ENCODE measurements at regions not wholly inside any gene's neighbourhood (a gene's known extent, or its start where the extent isn't known, plus 50 kb on each side); places are given as distances from the start of the nearest gene placed in this dataset.

GRCh38 chr12:126676434-126676833, 1590.5 kb upstream of the TMEM132C start:
- intact Hi-C loops (cut with DNase I), result no loop called here
- Histone ChIP-seq H3K9me3 (peaks cover 0 to 8% (median 0%) of the 10 kb centered on the region in 12 donors), H3K4me1 (no peaks in the 10 kb centered on the region), H3K4me3 (no peak overlapping the region), H3K27me3 (no peaks in the 10 kb centered on the region), H3K36me3 (no peaks in the 10 kb centered on the region), H3K27ac (no peak overlapping the region)
- no peak for DNase-seq
- ATAC-seq, result no peak
- TF ChIP-seq, protein P1, sequence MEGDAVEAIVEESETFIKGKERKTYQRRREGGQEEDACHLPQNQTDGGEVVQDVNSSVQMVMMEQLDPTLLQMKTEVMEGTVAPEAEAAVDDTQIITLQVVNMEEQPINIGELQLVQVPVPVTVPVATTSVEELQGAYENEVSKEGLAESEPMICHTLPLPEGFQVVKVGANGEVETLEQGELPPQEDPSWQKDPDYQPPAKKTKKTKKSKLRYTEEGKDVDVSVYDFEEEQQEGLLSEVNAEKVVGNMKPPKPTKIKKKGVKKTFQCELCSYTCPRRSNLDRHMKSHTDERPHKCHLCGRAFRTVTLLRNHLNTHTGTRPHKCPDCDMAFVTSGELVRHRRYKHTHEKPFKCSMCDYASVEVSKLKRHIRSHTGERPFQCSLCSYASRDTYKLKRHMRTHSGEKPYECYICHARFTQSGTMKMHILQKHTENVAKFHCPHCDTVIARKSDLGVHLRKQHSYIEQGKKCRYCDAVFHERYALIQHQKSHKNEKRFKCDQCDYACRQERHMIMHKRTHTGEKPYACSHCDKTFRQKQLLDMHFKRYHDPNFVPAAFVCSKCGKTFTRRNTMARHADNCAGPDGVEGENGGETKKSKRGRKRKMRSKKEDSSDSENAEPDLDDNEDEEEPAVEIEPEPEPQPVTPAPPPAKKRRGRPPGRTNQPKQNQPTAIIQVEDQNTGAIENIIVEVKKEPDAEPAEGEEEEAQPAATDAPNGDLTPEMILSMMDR (IDR thresholded peaks at IDR 0.05), result no peak
- TF ChIP-seq POLR2A (IDR thresholded peaks at IDR 0.05), result no peak

GRCh38 chr12:126681676-126682075, 1585.3 kb upstream of the TMEM132C start:
- intact Hi-C loops (cut with DNase I), result no loop called here
- ATAC-seq, result no peak

GRCh38 chr12:126684703-126685102, 1582.3 kb upstream of the TMEM132C start:
- intact Hi-C loops (cut with DNase I), result no loop called here
- WGBS, 4 donors, result 58 to 74% (median 65%) methylated on average over 1 of the region's 1 CpG
- Histone ChIP-seq H3K27me3 (no peaks in the 10 kb centered on the region), H3K36me3 (no peaks in the 10 kb centered on the region), H3K4me1 (no peaks in the 10 kb centered on the region), H3K9me3 (peaks cover 0 to 6% (median 0%) of the 10 kb centered on the region in 12 donors), H3K27ac (no peak overlapping the region), H3K4me3 (no peak overlapping the region)
- no peak for ATAC-seq
- no peak for TF ChIP-seq POLR2A (IDR thresholded peaks at IDR 0.05)
- TF ChIP-seq, protein P1 (IDR thresholded peaks at IDR 0.05), result no peak
- no peak for DNase-seq

More at GRCh38 chr12:126681676-126682075, 1585.3 kb upstream of the TMEM132C start:
- TF ChIP-seq, protein P1 (IDR thresholded peaks at IDR 0.05), result no peak
- TF ChIP-seq POLR2A (IDR thresholded peaks at IDR 0.05), result no peak
- H3K27ac ChIP-seq, result no peak overlapping the region
- WGBS, 4 donors, result 46 to 62% (median 52%) methylated on average over 2 of the region's 2 CpGs
- no peak for DNase-seq
- H3K4me3 ChIP-seq, result no peak overlapping the region
- no peaks in the 10 kb centered on the region for H3K9me3 ChIP-seq
- no peaks in the 10 kb centered on the region for H3K4me1 ChIP-seq
- no peaks in the 10 kb centered on the region for H3K36me3 ChIP-seq
- H3K27me3 ChIP-seq, result no peaks in the 10 kb centered on the region

- H3K36me3 ChIP-seq, result no peaks in the 10 kb centered on the region
- no peak overlapping the region for H3K4me3 ChIP-seq
- DNase-seq (no peak), ATAC-seq (no peak)
- TF ChIP-seq, protein P1 (IDR thresholded peaks at IDR 0.05), result no peak
- TF ChIP-seq POLR2A (IDR thresholded peaks at IDR 0.05), result no peak
- intact Hi-C loops (cut with DNase I), result no loop called here
- 34 to 55% (median 46%) methylated on average over 1 of the region's 1 CpG for WGBS, 4 donors
- H3K9me3 ChIP-seq, result peaks cover 0 to 6% (median 0%) of the 10 kb centered on the region in 12 donors
- H3K27ac ChIP-seq, result no peak overlapping the region
- no peaks in the 10 kb centered on the region for H3K27me3 ChIP-seq
- no peaks in the 10 kb centered on the region for H3K4me1 ChIP-seq
These were observed 1581.3 kb upstream of the TMEM132C start for GRCh38 chr12:126685636-126686035.

Data from heart left ventricle (tissue), 16 donors.